Lower leg skin (tissue), 4 donors: ENCODE measurements at regions not wholly inside any gene's neighbourhood (a gene's known extent, or its start where the extent isn't known, plus 50 kb on each side); places are given as distances from the start of the nearest gene placed in this dataset.

ENCODE experiments used
- DNase-seq, 2 donors: peaks; one replicate each; pipeline ENCODE4 v3.0.0-alpha.2; 2019; ENCODE audit warnings: low spot score in 2 of 2
- H3K4me3 ChIP-seq: fragments of 200-600 bp; sonication (generic); 2 replicates; pipeline ENCODE4 v1.5.1; 2017; ENCODE audit warnings: mild to moderate bottlenecking, low read depth; ENCODE audit not compliant: poor library complexity, severe bottlenecking
- POLR2A ChIP-seq, 2 donors: fragments of 450-650 bp; IDR thresholded peaks; one replicate each; pipeline ENCODE4 v1.6.1; 2016 to 2017; ENCODE audit warnings: antibody characterized with exemption in 2 of 2, mild to moderate bottlenecking in 1 of 2, moderate library complexity in 1 of 2
- WGBS, 2 donors: methylation state at CpG; one replicate each; pipeline ENCODE4 v1.1.5; 2018; 5-methylcytosine and 5-hydroxymethylcytosine counted together
- intact Hi-C: fragments of 100-400 bp; cut with DNase I; formaldehyde crosslinking; loops from one replicate; pipeline ENCODE4 v1.15.0; 2023; ENCODE audit warnings: low total_unique reads
- TF ChIP-seq, protein P1 (sequence below), 3 donors: fragments of 450-650 bp; IDR thresholded peaks; one replicate each; pipeline ENCODE4 v1.5.1; 2016; ENCODE audit warnings: antibody characterized with exemption in 3 of 3, mild to moderate bottlenecking in 3 of 3, moderate library complexity in 2 of 3

DNA sequence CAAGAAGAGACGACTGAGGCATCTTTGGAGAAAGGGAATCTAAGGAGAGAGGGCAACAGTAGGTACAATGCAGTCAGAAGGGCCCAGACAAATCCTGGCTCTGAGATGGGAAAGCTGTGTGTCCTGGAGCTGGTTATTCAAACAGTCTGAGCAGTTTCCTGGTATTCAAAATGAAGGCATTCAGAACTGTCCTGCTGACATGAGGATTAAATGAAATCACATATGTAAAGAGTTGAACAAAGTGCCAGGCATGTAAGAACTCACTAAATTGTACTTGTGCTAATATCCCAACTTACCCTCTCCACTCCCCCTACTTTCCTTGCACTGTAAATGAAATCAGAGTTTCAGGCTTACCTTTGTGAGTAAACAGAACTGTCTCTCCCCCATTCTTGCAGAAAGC lies 60.9 kb upstream of the LDB2 start:
- DNase-seq = no peak
- WGBS, 2 donors = 88 to 94% methylated on average over 1 of the region's 1 CpG
- intact Hi-C loops = no loop called here
- no peak for TF ChIP-seq POLR2A (IDR thresholded peaks at IDR 0.05)
- TF ChIP-seq, protein P1, sequence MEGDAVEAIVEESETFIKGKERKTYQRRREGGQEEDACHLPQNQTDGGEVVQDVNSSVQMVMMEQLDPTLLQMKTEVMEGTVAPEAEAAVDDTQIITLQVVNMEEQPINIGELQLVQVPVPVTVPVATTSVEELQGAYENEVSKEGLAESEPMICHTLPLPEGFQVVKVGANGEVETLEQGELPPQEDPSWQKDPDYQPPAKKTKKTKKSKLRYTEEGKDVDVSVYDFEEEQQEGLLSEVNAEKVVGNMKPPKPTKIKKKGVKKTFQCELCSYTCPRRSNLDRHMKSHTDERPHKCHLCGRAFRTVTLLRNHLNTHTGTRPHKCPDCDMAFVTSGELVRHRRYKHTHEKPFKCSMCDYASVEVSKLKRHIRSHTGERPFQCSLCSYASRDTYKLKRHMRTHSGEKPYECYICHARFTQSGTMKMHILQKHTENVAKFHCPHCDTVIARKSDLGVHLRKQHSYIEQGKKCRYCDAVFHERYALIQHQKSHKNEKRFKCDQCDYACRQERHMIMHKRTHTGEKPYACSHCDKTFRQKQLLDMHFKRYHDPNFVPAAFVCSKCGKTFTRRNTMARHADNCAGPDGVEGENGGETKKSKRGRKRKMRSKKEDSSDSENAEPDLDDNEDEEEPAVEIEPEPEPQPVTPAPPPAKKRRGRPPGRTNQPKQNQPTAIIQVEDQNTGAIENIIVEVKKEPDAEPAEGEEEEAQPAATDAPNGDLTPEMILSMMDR (IDR thresholded peaks at IDR 0.05) = no peak
- no peak overlapping the region for H3K4me3 ChIP-seq

DNA sequence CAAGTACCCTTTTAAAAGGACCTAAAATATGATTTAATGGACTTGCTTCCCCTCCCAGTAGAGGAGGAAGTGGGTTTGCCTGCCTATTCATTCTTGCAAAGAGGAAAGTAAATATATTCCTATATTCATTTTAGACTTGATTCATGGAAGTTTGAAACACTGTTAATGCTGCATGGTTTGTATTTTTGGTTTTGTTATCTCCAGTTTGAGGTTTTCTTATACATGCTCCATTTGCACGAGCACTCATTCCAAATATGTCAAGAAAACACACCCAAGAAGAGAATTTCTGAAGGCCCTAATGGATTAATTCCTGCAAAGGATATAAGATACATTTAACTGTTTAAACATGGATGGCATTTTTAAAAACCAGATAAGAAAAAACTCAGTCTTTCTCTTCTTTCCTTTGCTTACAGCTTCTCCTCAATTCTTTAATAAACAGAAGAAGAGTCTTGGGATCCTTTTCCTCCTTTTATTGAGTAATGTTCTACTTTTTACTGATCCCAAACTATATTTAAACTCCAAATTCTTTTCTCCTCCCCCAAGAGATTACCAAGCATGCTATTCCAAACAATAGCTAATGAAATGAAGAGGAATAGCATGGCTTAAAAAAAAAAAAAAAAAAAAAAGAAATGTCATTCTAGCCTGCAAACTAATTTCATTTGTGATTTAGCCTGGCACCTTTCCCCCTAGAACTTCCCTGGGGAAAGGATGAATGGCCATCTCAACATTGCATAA lies 54.6 kb upstream of the LDB2 start:
- no peak overlapping the region for H3K4me3 ChIP-seq
- intact Hi-C loops = no loop called here
- WGBS, 2 donors = 9 to 14% methylated on average over 1 of the region's 1 CpG

DNA sequence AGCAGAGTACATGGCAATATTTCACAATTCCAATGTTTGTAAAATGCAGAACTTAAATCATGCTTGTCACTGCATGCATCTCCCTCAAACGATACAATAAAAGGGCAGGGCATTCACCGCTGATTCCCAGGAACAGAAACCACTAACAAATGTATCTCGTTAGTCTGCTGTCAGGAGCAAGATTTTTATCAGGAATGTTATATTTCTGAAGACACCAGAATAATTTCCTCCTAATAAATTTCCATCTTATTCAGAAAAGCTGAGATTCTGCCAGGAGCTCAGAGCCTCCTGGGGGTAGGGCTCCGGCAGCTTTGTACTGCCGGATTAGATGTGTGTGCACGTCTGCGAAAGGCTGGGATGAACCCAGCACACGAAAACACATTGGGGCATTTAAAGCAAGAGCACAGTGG lies 54.0 kb upstream of the LDB2 start:
- no peak for DNase-seq
- TF ChIP-seq, protein P1 (IDR thresholded peaks at IDR 0.05) = no peak
- TF ChIP-seq POLR2A (IDR thresholded peaks at IDR 0.05) = no peak
- intact Hi-C loops = no loop called here
- WGBS, 2 donors = 2 to 5% methylated on average over 8 of the region's 8 CpGs
- no peak overlapping the region for H3K4me3 ChIP-seq

More for the DNA sequence above, 54.6 kb upstream of the LDB2 start:
- no peak for DNase-seq
- TF ChIP-seq POLR2A (IDR thresholded peaks at IDR 0.05) = no peak
- TF ChIP-seq, protein P1 (IDR thresholded peaks at IDR 0.05) = no peak
